ENCODE measurements at regions not wholly inside any gene's neighbourhood (a gene's known extent, or its start where the extent isn't known, plus 50 kb on each side); places are given as distances from the start of the nearest gene placed in this dataset.

DNA sequence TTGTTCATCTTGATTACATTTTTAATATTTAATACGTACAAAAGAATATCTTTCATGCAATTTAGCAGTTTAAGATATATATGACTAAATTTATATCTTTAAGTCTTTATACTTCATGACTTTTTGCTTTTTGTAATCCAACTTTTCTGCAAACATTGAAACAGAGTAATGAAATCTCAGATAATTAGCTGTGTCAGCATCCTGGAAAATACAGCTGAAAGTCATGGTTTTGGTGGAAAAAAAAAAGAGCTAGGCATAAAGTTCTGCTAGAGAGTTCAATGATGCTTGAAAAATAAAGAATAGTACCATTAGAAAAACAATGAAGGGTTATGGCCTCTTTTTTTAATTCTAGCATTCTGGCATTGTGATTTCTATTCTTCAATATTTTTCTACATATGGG is 387.4 kb upstream of the ROBO2 start:
- no peak for TF ChIP-seq ARNTL (CRISPR knock-in tag; IDR thresholded peaks at IDR 0.05; ENCODE audit: borderline replicate concordance, low read depth)
- TF ChIP-seq, protein P1, sequence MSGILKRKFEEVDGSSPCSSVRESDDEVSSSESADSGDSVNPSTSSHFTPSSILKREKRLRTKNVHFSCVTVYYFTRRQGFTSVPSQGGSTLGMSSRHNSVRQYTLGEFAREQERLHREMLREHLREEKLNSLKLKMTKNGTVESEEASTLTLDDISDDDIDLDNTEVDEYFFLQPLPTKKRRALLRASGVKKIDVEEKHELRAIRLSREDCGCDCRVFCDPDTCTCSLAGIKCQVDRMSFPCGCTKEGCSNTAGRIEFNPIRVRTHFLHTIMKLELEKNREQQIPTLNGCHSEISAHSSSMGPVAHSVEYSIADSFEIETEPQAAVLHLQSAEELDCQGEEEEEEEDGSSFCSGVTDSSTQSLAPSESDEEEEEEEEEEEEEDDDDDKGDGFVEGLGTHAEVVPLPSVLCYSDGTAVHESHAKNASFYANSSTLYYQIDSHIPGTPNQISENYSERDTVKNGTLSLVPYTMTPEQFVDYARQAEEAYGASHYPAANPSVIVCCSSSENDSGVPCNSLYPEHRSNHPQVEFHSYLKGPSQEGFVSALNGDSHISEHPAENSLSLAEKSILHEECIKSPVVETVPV (CRISPR knock-in tag; IDR thresholded peaks at IDR 0.05), result no peak
- no peak for TF ChIP-seq OSR1 (CRISPR knock-in tag; IDR thresholded peaks at IDR 0.05)

All from SK-N-SH treated with all-trans-retinoic acid at 6 μM for 48 hours (cell line).